ENCODE measurements at regions not wholly inside any gene's neighbourhood (a gene's known extent, or its start where the extent isn't known, plus 50 kb on each side); places are given as distances from the start of the nearest gene placed in this dataset.

DNA sequence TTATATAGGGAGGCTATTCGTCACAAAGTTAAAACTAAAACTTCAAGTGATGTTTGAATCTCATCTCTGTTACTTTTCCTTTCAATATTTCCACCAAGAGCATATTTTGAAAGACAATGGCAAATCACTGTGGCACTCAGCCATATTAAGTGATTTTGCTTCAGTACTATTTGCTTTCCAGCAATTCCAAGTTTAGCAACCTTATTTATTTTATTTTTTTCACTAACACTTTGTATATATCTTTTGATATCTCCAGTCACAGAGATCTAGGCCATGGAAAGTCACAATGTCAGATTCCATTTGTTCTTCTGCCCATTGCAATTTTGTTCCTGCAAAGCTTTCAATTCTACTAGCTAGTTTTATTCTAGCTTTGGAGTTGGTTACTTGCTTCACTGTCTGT is 1514.5 kb upstream of the ADGRL3 start:
- Histone ChIP-seq H3K9me3 (replicated peaks in 1 of 3) (no peaks in the 10 kb centered on the region), H3K27me3 (no peaks in the 10 kb centered on the region), H3K36me3 (replicated peaks in 1 of 2) (no peaks in the 10 kb centered on the region), H3K4me3 (no peak overlapping the region), H3K4me1 (replicated peaks in 1 of 2) (no peaks in the 10 kb centered on the region), H3K27ac (no peak overlapping the region)
- 58 to 68% (median 64%) methylated on average over 1 of the region's 1 CpG for WGBS, 4 donors
- TF ChIP-seq POLR2A (IDR thresholded peaks at IDR 0.05), result no peak
- TF ChIP-seq, protein P1, sequence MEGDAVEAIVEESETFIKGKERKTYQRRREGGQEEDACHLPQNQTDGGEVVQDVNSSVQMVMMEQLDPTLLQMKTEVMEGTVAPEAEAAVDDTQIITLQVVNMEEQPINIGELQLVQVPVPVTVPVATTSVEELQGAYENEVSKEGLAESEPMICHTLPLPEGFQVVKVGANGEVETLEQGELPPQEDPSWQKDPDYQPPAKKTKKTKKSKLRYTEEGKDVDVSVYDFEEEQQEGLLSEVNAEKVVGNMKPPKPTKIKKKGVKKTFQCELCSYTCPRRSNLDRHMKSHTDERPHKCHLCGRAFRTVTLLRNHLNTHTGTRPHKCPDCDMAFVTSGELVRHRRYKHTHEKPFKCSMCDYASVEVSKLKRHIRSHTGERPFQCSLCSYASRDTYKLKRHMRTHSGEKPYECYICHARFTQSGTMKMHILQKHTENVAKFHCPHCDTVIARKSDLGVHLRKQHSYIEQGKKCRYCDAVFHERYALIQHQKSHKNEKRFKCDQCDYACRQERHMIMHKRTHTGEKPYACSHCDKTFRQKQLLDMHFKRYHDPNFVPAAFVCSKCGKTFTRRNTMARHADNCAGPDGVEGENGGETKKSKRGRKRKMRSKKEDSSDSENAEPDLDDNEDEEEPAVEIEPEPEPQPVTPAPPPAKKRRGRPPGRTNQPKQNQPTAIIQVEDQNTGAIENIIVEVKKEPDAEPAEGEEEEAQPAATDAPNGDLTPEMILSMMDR (IDR thresholded peaks at IDR 0.05), result no peak
- intact Hi-C loops (cut with DNase I), result no loop called here
- DNase-seq, result no peak

DNA sequence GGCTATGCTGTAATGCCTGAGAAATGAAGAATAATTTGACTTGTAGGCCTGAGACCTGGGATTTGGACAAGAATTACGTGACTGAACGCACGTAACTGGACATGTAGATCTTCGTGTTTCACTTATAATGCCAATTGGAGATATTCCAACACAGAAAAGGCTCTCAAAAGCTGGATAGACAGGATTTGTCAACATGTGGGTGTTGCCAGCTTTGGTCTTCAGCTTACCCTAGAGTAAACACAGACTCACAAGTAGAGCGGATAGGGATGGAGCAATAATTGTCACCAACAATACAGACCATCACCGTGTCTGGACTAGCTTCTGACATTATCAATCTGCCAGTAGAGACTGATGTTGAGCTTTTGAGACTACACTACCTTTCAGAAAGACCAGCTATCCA is 1511.0 kb upstream of the ADGRL3 start:
- no peaks in the 10 kb centered on the region for H3K36me3 ChIP-seq (replicated peaks in 1 of 2)
- no peaks in the 10 kb centered on the region for H3K4me1 ChIP-seq (replicated peaks in 1 of 2)
- no peaks in the 10 kb centered on the region for H3K27me3 ChIP-seq
- TF ChIP-seq POLR2A (IDR thresholded peaks at IDR 0.05), result no peak
- TF ChIP-seq, protein P1 (IDR thresholded peaks at IDR 0.05), result no peak
- no peak overlapping the region for H3K4me3 ChIP-seq
- intact Hi-C loops (cut with DNase I), result no loop called here
- H3K27ac ChIP-seq, result no peak overlapping the region
- 87 to 94% (median 89%) methylated on average over 6 of the region's 6 CpGs for WGBS, 4 donors
- H3K9me3 ChIP-seq (replicated peaks in 1 of 3), result no peaks in the 10 kb centered on the region
- DNase-seq, result no peak

DNA sequence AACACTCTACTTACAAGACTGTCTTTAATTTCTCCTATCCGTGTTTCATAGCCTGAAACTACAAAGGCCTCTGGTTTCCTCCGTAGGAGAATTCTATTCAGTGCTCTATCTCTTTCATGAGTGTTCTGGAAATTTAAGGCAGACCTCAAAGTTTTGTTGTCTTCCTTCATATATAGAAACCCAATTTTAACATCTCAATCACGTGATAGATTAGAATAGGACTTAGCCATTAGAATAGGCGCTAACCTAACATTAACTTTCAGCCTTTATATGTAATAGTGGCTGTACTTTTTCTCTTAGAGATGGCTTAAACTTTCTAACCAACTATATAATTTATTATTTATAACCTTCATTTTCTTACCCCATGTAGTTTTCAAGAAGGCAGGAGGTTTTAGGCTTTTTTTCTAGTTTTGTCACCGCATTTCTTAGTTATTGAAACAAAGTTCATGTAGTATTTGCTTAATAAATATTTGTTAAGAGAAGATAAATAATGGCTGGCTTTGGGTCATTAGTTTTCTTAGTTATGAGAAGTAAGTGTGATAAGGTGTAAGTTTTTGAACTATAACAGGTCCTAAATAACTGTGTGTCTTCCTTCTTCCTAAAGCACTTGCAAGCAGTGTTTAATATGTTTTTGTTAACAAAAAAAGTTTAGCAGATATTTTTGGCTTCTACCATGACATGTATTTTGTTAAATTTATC is 1504.6 kb upstream of the ADGRL3 start:
- Histone ChIP-seq H3K9me3 (replicated peaks in 1 of 3) (no peaks in the 10 kb centered on the region), H3K4me1 (replicated peaks in 1 of 2) (no peaks in the 10 kb centered on the region), H3K27ac (no peak overlapping the region), H3K4me3 (no peak overlapping the region), H3K36me3 (replicated peaks in 1 of 2) (no peaks in the 10 kb centered on the region), H3K27me3 (no peaks in the 10 kb centered on the region)
- 73 to 81% (median 77%) methylated on average over 5 of the region's 5 CpGs for WGBS, 4 donors
- TF ChIP-seq POLR2A (IDR thresholded peaks at IDR 0.05), result no peak
- TF ChIP-seq, protein P1 (IDR thresholded peaks at IDR 0.05), result no peak
- no peak for DNase-seq
- intact Hi-C loops (cut with DNase I), result no loop called here

DNA sequence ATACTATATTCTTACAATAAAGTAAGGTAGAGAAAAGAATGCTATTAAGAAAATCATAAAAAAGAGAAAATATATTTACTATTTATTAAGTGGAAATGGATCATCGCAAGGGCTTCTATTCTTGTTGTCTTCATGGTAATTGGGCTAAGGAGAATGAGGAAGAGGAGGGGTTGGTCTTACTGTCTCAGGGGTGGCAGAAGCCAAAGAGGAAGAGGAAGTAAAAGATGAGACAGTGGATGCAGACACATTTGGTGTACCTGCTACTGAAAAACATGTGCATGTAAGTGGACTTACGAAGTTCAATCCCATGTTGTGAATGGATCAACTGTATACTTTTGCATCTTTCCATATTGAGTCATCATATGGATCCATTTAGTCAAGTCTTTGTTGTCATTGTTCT is 1502.1 kb upstream of the ADGRL3 start:
- H3K4me1 ChIP-seq (replicated peaks in 1 of 2), result no peaks in the 10 kb centered on the region
- 76 to 78% (median 77%) methylated on average over 2 of the region's 2 CpGs for WGBS, 4 donors
- intact Hi-C loops (cut with DNase I), result no loop called here
- no peak for DNase-seq
- no peaks in the 10 kb centered on the region for H3K27me3 ChIP-seq
- no peak overlapping the region for H3K27ac ChIP-seq
- no peak overlapping the region for H3K4me3 ChIP-seq
- TF ChIP-seq, protein P1 (IDR thresholded peaks at IDR 0.05), result no peak
- no peak for TF ChIP-seq POLR2A (IDR thresholded peaks at IDR 0.05)
- no peaks in the 10 kb centered on the region for H3K9me3 ChIP-seq (replicated peaks in 1 of 3)
- no peaks in the 10 kb centered on the region for H3K36me3 ChIP-seq (replicated peaks in 1 of 2)
